NCI-H187 (cell line): ENCODE measurements at regions not wholly inside any gene's neighbourhood (a gene's known extent, or its start where the extent isn't known, plus 50 kb on each side); places are given as distances from the start of the nearest gene placed in this dataset.
"Not testable (repeated sequence)": the region's sequence is repeated elsewhere in the genome, so short reads cannot be mapped to it uniquely, and the experiment has no call there.

ENCODE experiments used
- DNase-seq, 2 experiments: peaks; one replicate each; lab custom pipeline; 2025; lab: John Stamatoyannopoulos, UW

GRCh38 chr5:108444130-108444529 lies 62.2 kb upstream of the FBXL17 start:
- DNase-seq = not testable (repeated sequence)

GRCh38 chr5:108442063-108442651 lies 60.3 kb upstream of the FBXL17 start:
- DNase-seq = not testable (repeated sequence)

DNA sequence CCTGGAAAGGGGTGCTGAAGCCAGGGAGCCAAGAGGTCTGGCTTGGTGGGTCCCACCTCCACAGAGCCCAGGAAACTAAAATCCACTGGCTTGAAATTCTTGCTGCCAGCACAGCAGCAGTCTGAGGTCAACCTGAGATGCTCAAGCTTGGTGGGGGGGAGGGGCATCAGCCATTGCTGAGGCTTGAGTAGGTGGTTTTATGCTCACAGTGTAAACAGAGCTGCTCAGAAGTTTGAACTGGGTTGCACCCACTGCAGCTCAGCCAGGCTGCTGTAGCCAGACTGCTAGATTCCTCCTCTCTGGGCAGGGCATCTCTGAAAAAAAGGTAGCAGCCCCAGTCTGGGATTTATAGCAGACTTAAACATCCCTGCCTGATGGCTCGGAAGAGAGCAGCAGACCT lies 55.5 kb upstream of the FBXL17 start:
- no peak for DNase-seq

GRCh38 chr5:108436696-108437095 lies 54.8 kb upstream of the FBXL17 start:
- DNase-seq = no peak

DNA sequence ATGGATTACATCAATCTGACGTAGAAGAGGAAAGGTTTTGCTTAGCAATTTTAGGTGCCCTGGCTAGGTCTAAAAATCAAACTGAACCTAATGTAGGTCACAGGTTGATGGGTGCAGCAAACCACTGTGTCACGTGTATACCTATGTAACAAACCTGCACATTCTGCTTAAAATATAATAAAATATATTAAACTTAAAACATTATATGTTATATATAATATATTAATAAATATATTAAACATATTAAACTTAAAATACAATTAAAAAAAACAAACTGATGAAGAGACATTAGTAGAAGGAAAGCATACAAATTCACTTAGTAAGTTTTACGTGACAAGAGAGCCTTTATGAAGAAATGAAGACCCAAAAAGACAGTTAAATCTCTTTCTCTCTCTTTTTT lies 51.7 kb upstream of the FBXL17 start:
- DNase-seq = no peak

- DNase-seq = no peak
Observed at GRCh38 chr5:108432024-108432423, 50.1 kb upstream of the FBXL17 start.
